Adipocyte (in vitro differentiated cells): ENCODE measurements at regions not wholly inside any gene's neighbourhood (a gene's known extent, or its start where the extent isn't known, plus 50 kb on each side); places are given as distances from the start of the nearest gene placed in this dataset.
"Not testable (repeated sequence)": the region's sequence is repeated elsewhere in the genome, so short reads cannot be mapped to it uniquely, and the experiment has no call there.

ENCODE experiments used
- DNase-seq: peaks from one replicate; pipeline ENCODE4 v3.0.0-alpha.2; 2015; ENCODE audit warnings: low read depth
- H3K27me3 ChIP-seq: replicated peaks from 2 replicates; pipeline ENCODE4 v1.7.0; 2013; ENCODE audit warnings: mild to moderate bottlenecking, low read length, moderate library complexity; ENCODE audit not compliant: control insufficient read depth, insufficient read depth
- H3K36me3 ChIP-seq: 2 replicates; pipeline ENCODE4 v1.7.0; 2013; ENCODE audit warnings: low read length, mild to moderate bottlenecking, moderate library complexity; ENCODE audit not compliant: control insufficient read depth, insufficient read depth, severe bottlenecking
- H3K4me1 ChIP-seq: 2 replicates; pipeline ENCODE4 v1.7.0; 2013; ENCODE audit warnings: mild to moderate bottlenecking, low read length, moderate library complexity; ENCODE audit not compliant: control insufficient read depth, insufficient read depth
- H3K4me3 ChIP-seq: 2 replicates; pipeline ENCODE4 v1.7.0; 2013; ENCODE audit warnings: mild to moderate bottlenecking, low read length, moderate library complexity
- H3K9ac ChIP-seq: 2 replicates; pipeline ENCODE4 v1.7.0; 2013; ENCODE audit warnings: mild to moderate bottlenecking, low read length, moderate library complexity
- H3K9me3 ChIP-seq: 2 replicates; pipeline ENCODE4 v1.7.0; 2013; ENCODE audit warnings: mild to moderate bottlenecking, low read length, moderate library complexity; ENCODE audit not compliant: control insufficient read depth

GRCh38 chr4:174398728-174399127, 115.0 kb downstream of the CEP44 start:
- H3K9me3 ChIP-seq: no peaks in the 10 kb centered on the region
- peaks cover 12% of the 10 kb centered on the region for H3K4me1 ChIP-seq
- DNase-seq: peak; percentile 55
- no peaks in the 10 kb centered on the region for H3K27me3 ChIP-seq
- H3K9ac ChIP-seq: no peak overlapping the region
- H3K4me3 ChIP-seq: no peak overlapping the region
- no peaks in the 10 kb centered on the region for H3K36me3 ChIP-seq

DNA sequence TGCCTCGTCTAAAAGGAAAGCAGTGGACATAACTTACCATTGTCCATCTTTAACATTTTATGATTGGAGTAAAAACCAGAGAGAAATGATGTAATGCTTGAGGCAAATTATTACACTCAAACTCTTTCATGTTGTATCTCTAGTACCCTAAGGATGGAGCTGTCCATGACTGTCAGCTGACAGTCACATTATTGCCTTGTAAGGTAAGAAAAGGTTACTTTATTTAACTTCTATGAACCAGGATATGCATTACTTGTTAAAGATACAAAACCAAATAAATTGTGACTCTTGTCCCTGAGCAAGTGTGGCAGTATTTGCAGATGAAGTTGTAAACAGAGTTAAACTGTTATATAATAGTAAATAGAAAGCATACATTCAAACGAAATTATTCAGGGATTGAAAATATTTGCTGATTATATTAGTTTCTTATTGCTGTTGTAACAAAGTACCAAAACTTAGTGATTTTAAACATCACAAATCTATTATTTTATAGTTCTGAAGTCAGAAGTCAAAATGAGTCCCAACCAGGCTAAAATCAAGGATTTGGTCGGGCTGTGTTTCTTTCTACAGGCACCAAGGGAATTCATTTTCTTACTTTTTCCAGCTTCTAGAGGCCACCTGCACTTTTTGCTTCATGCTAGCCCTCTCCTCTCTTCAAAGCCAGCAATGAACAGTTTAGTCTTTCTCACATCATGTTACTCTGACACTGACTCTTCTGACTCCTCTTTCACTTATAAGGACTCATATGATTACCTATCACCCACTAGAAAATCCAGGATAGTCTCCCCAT, 113.8 kb downstream of the CEP44 start:
- no peak for DNase-seq
- H3K9me3 ChIP-seq: no peaks in the 10 kb centered on the region
- no peak overlapping the region for H3K9ac ChIP-seq
- H3K4me1 ChIP-seq: peaks cover 12% of the 10 kb centered on the region
- no peaks in the 10 kb centered on the region for H3K27me3 ChIP-seq
- no peaks in the 10 kb centered on the region for H3K36me3 ChIP-seq
- H3K4me3 ChIP-seq: no peak overlapping the region

- Histone ChIP-seq H3K9me3 (no peaks in the 10 kb centered on the region), H3K9ac (no peak overlapping the region), H3K4me3 (no peak overlapping the region), H3K4me1 (peaks cover 12% of the 10 kb centered on the region), H3K36me3 (no peaks in the 10 kb centered on the region), H3K27me3 (no peaks in the 10 kb centered on the region)
- no peak for DNase-seq
These were observed 112.9 kb downstream of the CEP44 start for GRCh38 chr4:174396599-174397110.

DNA sequence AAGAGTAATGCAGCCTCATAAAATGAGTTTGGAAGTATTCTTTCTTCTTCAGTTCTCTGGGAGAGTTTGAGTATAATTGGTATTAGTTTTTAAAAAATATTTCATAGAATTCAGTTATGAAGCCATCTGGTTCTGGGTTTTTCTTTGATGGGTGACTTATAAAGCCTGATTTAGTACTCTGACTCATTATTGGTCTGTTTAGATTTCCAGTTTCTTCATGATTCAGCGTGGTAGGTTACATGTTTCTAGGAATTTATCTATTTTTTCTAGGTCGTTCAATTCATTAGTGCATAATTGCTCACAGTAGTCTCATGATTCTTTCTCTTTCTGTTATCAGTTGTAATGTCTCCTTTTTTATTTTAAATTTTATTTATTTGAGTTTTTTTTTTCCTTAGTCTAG, 111.2 kb downstream of the CEP44 start:
- H3K27me3 ChIP-seq: no peaks in the 10 kb centered on the region
- no peak overlapping the region for H3K4me3 ChIP-seq
- H3K9ac ChIP-seq: no peak overlapping the region
- H3K4me1 ChIP-seq: peaks cover 12% of the 10 kb centered on the region
- no peaks in the 10 kb centered on the region for H3K9me3 ChIP-seq
- DNase-seq: peak; percentile 59
- no peaks in the 10 kb centered on the region for H3K36me3 ChIP-seq

DNA sequence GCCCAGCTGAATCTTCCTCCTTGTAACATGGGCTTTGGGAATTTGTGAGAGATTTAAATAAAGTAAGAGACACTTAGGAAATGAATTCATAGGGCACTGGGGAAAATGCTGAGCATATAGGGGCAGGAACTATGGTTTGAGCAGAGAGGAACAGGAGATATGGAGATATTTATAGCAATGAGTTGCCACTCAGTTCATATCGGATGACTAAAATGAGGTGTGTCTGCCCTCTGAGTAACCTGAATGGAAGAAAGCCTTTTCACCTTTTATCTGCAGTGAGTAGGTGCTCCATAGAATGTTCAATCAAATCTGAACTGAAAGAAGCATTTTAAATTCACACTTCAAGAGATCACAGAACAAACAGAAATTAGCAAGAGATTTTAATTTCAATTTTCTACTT, 105.7 kb downstream of the CEP44 start:
- no peak for DNase-seq
- Histone ChIP-seq H3K9me3 (no peaks in the 10 kb centered on the region), H3K9ac (no peak overlapping the region), H3K36me3 (no peaks in the 10 kb centered on the region), H3K27me3 (no peaks in the 10 kb centered on the region), H3K4me1 (no peaks in the 10 kb centered on the region), H3K4me3 (no peak overlapping the region)

- no peaks in the 10 kb centered on the region for H3K36me3 ChIP-seq
- no peak overlapping the region for H3K9ac ChIP-seq
- H3K4me3 ChIP-seq: no peak overlapping the region
- no peaks in the 10 kb centered on the region for H3K4me1 ChIP-seq
- no peaks in the 10 kb centered on the region for H3K9me3 ChIP-seq
- H3K27me3 ChIP-seq: no peaks in the 10 kb centered on the region
- peak; percentile 16 for DNase-seq
These were observed 104.9 kb downstream of the CEP44 start for GRCh38 chr4:174388461-174389145.

DNA sequence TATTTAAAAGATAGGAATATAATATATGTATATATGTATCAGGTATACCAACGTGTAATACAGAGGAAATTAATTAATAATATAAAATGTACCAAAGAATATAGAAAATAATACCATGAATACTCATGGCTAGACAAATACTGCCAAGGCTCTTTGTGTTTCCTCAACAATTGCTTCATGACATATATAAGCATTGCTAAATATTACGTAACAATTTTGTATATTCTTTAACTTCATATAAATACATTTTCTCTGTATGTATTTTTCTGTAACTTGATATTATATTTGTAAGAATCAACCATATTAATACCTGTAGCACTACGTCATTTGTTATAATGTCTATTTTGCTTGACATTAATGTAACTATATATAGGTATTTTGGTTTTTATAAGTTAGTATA, 104.0 kb downstream of the CEP44 start:
- no peak overlapping the region for H3K4me3 ChIP-seq
- no peaks in the 10 kb centered on the region for H3K36me3 ChIP-seq
- no peak overlapping the region for H3K9ac ChIP-seq
- no peaks in the 10 kb centered on the region for H3K4me1 ChIP-seq
- H3K9me3 ChIP-seq: no peaks in the 10 kb centered on the region
- DNase-seq: no peak
- no peaks in the 10 kb centered on the region for H3K27me3 ChIP-seq

- Histone ChIP-seq H3K4me1 (no peaks in the 10 kb centered on the region), H3K36me3 (no peaks in the 10 kb centered on the region), H3K9ac (no peak overlapping the region), H3K4me3 (no peak overlapping the region), H3K9me3 (no peaks in the 10 kb centered on the region), H3K27me3 (no peaks in the 10 kb centered on the region)
- no peak for DNase-seq
These were observed 103.4 kb downstream of the CEP44 start for GRCh38 chr4:174387143-174387542.

- DNase-seq: no peak
- H3K4me3 ChIP-seq: no peak overlapping the region
These were observed 100.1 kb downstream of the CEP44 start for GRCh38 chr4:174383783-174384182.

DNA sequence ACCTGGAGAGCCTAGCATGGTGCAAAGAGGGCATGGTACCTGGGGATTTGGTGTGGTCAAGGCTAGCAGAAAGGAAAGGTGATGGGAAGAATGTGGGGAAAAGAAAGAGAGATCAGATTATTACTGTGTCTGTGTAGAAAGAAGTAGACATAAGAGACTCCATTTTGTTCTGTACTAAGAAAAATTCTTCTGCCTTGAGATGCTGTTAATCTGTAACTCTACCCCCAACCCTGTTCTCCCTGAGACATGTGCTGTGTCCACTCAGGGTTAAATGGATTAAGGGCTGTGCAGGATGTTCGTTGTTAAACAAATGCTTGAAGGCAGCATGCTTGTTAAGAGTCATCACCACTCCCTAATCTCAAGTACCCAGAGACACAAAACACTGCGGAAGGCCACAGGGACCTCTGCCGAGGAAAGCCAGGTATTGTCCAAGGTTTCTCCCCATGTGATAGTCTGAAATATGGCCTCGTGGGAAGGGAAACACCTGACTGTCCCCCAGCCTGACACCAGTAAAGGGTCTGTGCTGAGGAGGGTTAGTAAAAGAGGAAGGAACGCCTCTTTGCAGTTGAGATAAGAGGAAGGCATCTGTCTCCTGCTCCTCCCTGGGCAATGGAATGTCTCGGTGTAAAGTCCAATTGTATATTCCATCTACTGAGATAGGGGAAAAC, 99.4 kb downstream of the CEP44 start:
- not testable (repeated sequence) for H3K9ac ChIP-seq, H3K36me3 ChIP-seq, H3K4me1 ChIP-seq, H3K9me3 ChIP-seq, H3K4me3 ChIP-seq, H3K27me3 ChIP-seq, DNase-seq

More at GRCh38 chr4:174383783-174384182, 100.1 kb downstream of the CEP44 start:
- Histone ChIP-seq H3K9me3 (no peaks in the 10 kb centered on the region), H3K4me1 (no peaks in the 10 kb centered on the region), H3K9ac (no peak overlapping the region), H3K36me3 (no peaks in the 10 kb centered on the region), H3K27me3 (no peaks in the 10 kb centered on the region)
